ENCODE measurements at regions not wholly inside any gene's neighbourhood (a gene's known extent, or its start where the extent isn't known, plus 50 kb on each side); places are given as distances from the start of the nearest gene placed in this dataset.
A peak's percentile ranks its signal among the peaks of the same experiment; 100 is the strongest.

- H3K9me3 ChIP-seq (ENCODE audit: low read length): no peaks in the 10 kb centered on the region
- POLR2A ChIA-PET: no interaction called here
- H3K9me3 Mint-ChIP-seq: no peaks in the 10 kb centered on the region
- H3K36me3 ChIP-seq (ENCODE audit: insufficient read depth, low read length): no peaks in the 10 kb centered on the region
- H3K27me3 Mint-ChIP-seq: no peaks in the 10 kb centered on the region
- H3K27ac Mint-ChIP-seq: no peak overlapping the region
- peaks cover 0 to 1% (median 0%) of the 10 kb centered on the region in 3 donors for H3K36me3 Mint-ChIP-seq
- H3K27ac ChIP-seq (ENCODE audit: low read depth, low read length): no peak overlapping the region
- no peak overlapping the region for H3K4me3 ChIP-seq (ENCODE audit: low read length)
- H3K4me3 Mint-ChIP-seq: no peak overlapping the region
- H3K4me1 ChIP-seq (ENCODE audit: insufficient read depth, low read length): peaks cover 8% of the 10 kb centered on the region
- no peak for DNase-seq
- peaks cover 13 to 30% (median 21%) of the 10 kb centered on the region in 3 donors for H3K4me1 Mint-ChIP-seq
- CTCF ChIA-PET: interaction anchor here (1.4 to 1.5 kb wide), 2 partner anchors 11 to 13 kb away, joined by 4 read pairs; no protein-coding TSS in a partner anchor
- H3K27me3 ChIP-seq (ENCODE audit: insufficient read depth, low read length, poor library complexity, severe bottlenecking): no peaks in the 10 kb centered on the region
Measured at GRCh38 chr4:121239951-121240350, 75.8 kb upstream of the TNIP3 start.

DNA sequence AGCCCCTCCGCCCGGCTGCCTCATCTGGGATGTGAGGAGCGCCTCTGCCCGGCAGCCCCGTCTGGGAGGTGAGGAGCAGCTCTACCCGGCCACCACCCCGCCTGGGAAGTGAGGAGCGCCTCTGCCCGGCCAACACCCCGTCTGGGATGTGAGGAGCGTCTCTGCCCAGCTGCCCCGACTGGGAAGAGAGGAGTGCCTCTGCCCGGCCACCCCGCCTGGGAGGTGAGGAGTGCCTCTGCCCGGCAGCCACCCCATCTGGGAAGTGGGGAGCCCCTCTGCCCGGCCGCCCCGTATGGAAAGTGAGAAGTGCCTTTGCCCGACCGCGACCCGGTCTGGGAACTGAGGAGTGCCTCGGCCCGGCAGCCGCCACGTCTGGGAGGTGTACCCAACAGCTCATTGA, 74.3 kb upstream of the TNIP3 start:
- POLR2A ChIA-PET: no interaction called here
- no peak overlapping the region for H3K4me3 ChIP-seq (ENCODE audit: low read length)
- Mint-ChIP-seq H3K27ac (no peak overlapping the region), H3K4me3 (no peak overlapping the region), H3K4me1 (peaks cover 7 to 20% (median 12%) of the 10 kb centered on the region in 3 donors), H3K9me3 (no peaks in the 10 kb centered on the region), H3K36me3 (peaks cover 0 to 1% (median 0%) of the 10 kb centered on the region in 3 donors), H3K27me3 (no peaks in the 10 kb centered on the region)
- H3K9me3 ChIP-seq (ENCODE audit: low read length): no peaks in the 10 kb centered on the region
- H3K27ac ChIP-seq (ENCODE audit: low read depth, low read length): no peak overlapping the region
- no peaks in the 10 kb centered on the region for H3K36me3 ChIP-seq (ENCODE audit: insufficient read depth, low read length)
- peaks cover 4% of the 10 kb centered on the region for H3K4me1 ChIP-seq (ENCODE audit: insufficient read depth, low read length)
- DNase-seq: no peak
- no peaks in the 10 kb centered on the region for H3K27me3 ChIP-seq (ENCODE audit: insufficient read depth, low read length, poor library complexity, severe bottlenecking)
- CTCF ChIA-PET: no interaction called here

DNA sequence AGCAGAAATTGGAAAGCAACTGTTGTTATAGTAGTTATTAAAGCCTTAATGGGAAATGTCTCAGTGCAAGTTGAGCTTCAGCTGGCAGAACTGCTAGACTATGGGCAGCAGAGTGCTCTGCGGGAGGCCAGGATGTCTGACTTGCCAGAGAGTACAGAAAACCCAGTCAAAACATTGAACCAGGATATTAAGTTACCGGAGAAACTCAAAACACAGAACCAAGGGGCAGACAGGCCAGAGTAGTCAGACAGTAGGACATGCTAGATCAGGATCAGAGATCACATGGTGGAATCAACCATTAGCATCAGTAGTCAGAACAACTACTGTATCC, 72.9 kb upstream of the TNIP3 start:
- ChIA-PET CTCF (interaction anchor here (1.0 kb wide), 1 partner anchor 45 kb away, joined by 4 read pairs; no protein-coding TSS in a partner anchor), POLR2A (no interaction called here)
- H3K27me3 ChIP-seq (ENCODE audit: insufficient read depth, low read length, poor library complexity, severe bottlenecking): no peaks in the 10 kb centered on the region
- no peak overlapping the region for H3K4me3 ChIP-seq (ENCODE audit: low read length)
- H3K4me3 Mint-ChIP-seq: no peak overlapping the region
- no peaks in the 10 kb centered on the region for H3K27me3 Mint-ChIP-seq
- H3K9me3 Mint-ChIP-seq: no peaks in the 10 kb centered on the region
- H3K4me1 Mint-ChIP-seq: peaks cover 0 to 5% (median 0%) of the 10 kb centered on the region in 3 donors
- no peaks in the 10 kb centered on the region for H3K4me1 ChIP-seq (ENCODE audit: insufficient read depth, low read length)
- H3K27ac ChIP-seq (ENCODE audit: low read depth, low read length): no peak overlapping the region
- no peaks in the 10 kb centered on the region for H3K9me3 ChIP-seq (ENCODE audit: low read length)
- H3K36me3 ChIP-seq (ENCODE audit: insufficient read depth, low read length): no peaks in the 10 kb centered on the region
- no peaks in the 10 kb centered on the region for H3K36me3 Mint-ChIP-seq
- no peak overlapping the region for H3K27ac Mint-ChIP-seq
- DNase-seq: no peak

GRCh38 chr4:121236353-121237068, 72.4 kb upstream of the TNIP3 start:
- H3K27me3 ChIP-seq (ENCODE audit: insufficient read depth, low read length, poor library complexity, severe bottlenecking): no peaks in the 10 kb centered on the region
- Mint-ChIP-seq H3K4me1 (peaks cover 0 to under 1% (median 0%) of the 10 kb centered on the region in 3 donors), H3K27ac (no peak overlapping the region), H3K4me3 (no peak overlapping the region), H3K27me3 (no peaks in the 10 kb centered on the region), H3K9me3 (no peaks in the 10 kb centered on the region), H3K36me3 (no peaks in the 10 kb centered on the region)
- H3K4me3 ChIP-seq (ENCODE audit: low read length): no peak overlapping the region
- no peaks in the 10 kb centered on the region for H3K9me3 ChIP-seq (ENCODE audit: low read length)
- H3K4me1 ChIP-seq (ENCODE audit: insufficient read depth, low read length): no peaks in the 10 kb centered on the region
- ChIA-PET CTCF (interaction anchor here (1.0 kb wide), 1 partner anchor 44 kb away, joined by 4 read pairs; no protein-coding TSS in a partner anchor), POLR2A (no interaction called here)
- H3K27ac ChIP-seq (ENCODE audit: low read depth, low read length): no peak overlapping the region
- H3K36me3 ChIP-seq (ENCODE audit: insufficient read depth, low read length): no peaks in the 10 kb centered on the region
- no peak for DNase-seq

DNA sequence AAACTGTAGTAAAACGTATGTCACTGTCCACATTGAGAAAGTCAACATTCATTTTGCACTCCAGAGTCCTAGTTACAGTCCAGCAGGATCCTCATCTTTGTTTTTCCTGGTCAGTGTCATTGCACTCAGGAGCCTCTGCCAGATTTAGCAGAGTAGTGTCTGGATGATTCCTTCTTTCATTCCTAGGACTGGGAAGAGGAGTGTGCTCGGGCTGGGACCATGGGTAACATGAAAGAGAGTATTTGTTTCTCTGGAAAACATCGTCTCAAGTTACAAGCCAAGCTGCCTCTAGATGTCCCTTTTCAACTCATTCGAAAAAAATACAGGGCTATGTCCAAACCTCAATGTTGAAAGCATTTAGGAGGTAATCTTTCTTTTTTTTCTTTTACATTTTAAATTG, 69.9 kb upstream of the TNIP3 start:
- Histone ChIP-seq H3K4me3 (ENCODE audit: low read length) (no peak overlapping the region), H3K27me3 (ENCODE audit: insufficient read depth, low read length, poor library complexity, severe bottlenecking) (no peaks in the 10 kb centered on the region), H3K36me3 (ENCODE audit: insufficient read depth, low read length) (no peaks in the 10 kb centered on the region), H3K4me1 (ENCODE audit: insufficient read depth, low read length) (no peaks in the 10 kb centered on the region), H3K27ac (ENCODE audit: low read depth, low read length) (no peak overlapping the region), H3K9me3 (ENCODE audit: low read length) (no peaks in the 10 kb centered on the region)
- ChIA-PET CTCF (no interaction called here), POLR2A (no interaction called here)
- H3K36me3 Mint-ChIP-seq: no peaks in the 10 kb centered on the region
- no peak overlapping the region for H3K27ac Mint-ChIP-seq
- no peaks in the 10 kb centered on the region for H3K9me3 Mint-ChIP-seq
- no peaks in the 10 kb centered on the region for H3K27me3 Mint-ChIP-seq
- H3K4me1 Mint-ChIP-seq: peaks cover 0 to 4% (median 0%) of the 10 kb centered on the region in 3 donors
- H3K4me3 Mint-ChIP-seq: no peak overlapping the region
- no peak for DNase-seq

DNA sequence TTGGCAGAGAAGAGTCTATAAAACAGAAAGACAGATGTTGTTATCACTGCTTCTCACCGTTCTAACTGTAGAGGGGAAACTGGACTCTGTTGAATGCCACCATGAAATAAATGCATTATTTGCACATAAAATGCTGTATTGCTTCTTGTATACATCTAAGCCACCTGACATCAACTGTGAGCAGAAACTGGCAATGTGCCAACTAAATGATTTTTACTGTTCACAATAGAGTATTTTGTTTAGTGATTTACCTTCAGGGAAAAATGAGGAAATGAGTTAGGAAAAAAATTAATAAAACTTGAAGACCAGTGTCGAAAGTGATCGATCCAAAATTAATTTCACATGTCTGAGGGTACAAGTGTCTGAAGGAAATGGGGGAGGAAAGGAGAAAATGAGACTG, 65.9 kb upstream of the TNIP3 start:
- H3K4me3 Mint-ChIP-seq: no peak overlapping the region
- CTCF ChIA-PET: no interaction called here
- H3K4me1 Mint-ChIP-seq: peaks cover 27 to 37% (median 30%) of the 10 kb centered on the region in 3 donors
- peak overlapping the region in 1 of 8 donors; percentile 58 for H3K27ac Mint-ChIP-seq
- Histone ChIP-seq H3K9me3 (ENCODE audit: low read length) (no peaks in the 10 kb centered on the region), H3K27ac (ENCODE audit: low read depth, low read length) (no peak overlapping the region), H3K4me3 (ENCODE audit: low read length) (no peak overlapping the region), H3K27me3 (ENCODE audit: insufficient read depth, low read length, poor library complexity, severe bottlenecking) (no peaks in the 10 kb centered on the region), H3K36me3 (ENCODE audit: insufficient read depth, low read length) (no peaks in the 10 kb centered on the region), H3K4me1 (ENCODE audit: insufficient read depth, low read length) (peaks cover 26% of the 10 kb centered on the region)
- no peaks in the 10 kb centered on the region for H3K9me3 Mint-ChIP-seq
- DNase-seq: no peak
- H3K36me3 Mint-ChIP-seq: peaks cover 0 to 1% (median 1%) of the 10 kb centered on the region in 3 donors
- POLR2A ChIA-PET: no interaction called here
- H3K27me3 Mint-ChIP-seq: no peaks in the 10 kb centered on the region

- Mint-ChIP-seq H3K9me3 (no peaks in the 10 kb centered on the region), H3K27me3 (no peaks in the 10 kb centered on the region), H3K4me1 (peaks cover 29 to 42% (median 34%) of the 10 kb centered on the region in 3 donors), H3K4me3 (no peak overlapping the region), H3K27ac (peak overlapping the region in 1 of 8 donors; percentile 68), H3K36me3 (peaks cover 0 to 1% (median 1%) of the 10 kb centered on the region in 3 donors)
- H3K36me3 ChIP-seq (ENCODE audit: insufficient read depth, low read length): no peaks in the 10 kb centered on the region
- no peaks in the 10 kb centered on the region for H3K27me3 ChIP-seq (ENCODE audit: insufficient read depth, low read length, poor library complexity, severe bottlenecking)
- no peak overlapping the region for H3K4me3 ChIP-seq (ENCODE audit: low read length)
- peaks cover 29% of the 10 kb centered on the region for H3K4me1 ChIP-seq (ENCODE audit: insufficient read depth, low read length)
- no peak overlapping the region for H3K27ac ChIP-seq (ENCODE audit: low read depth, low read length)
- ChIA-PET CTCF (interaction anchor here (1.2 to 2.9 kb wide), 5 partner anchors 14 to 36 kb away, joined by 4 to 11 read pairs (median 6); no protein-coding TSS in a partner anchor), POLR2A (no interaction called here)
- no peak for DNase-seq
- no peaks in the 10 kb centered on the region for H3K9me3 ChIP-seq (ENCODE audit: low read length)
Measured at GRCh38 chr4:121228848-121229247, 64.7 kb upstream of the TNIP3 start.

DNA sequence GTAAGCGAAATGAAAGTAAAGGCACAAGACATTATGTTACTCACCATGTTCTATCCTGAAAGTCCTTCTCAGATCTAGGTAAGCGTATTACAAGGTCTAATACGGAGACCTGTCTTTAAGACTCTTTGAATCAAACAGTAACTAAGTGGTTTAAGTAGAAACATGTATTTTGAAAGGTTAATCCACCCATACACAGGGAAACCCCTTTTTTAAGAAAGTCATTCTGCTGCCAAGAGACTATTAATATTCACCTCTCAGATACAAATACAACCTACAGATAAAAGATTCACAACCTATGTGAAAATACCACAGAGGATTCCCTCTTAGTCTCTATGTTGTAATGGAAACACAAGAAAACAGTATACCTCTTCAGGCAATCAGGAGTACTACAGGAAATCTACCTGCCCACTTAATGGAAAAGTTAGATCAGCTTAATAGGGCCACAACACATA, 63.2 kb upstream of the TNIP3 start:
- Histone ChIP-seq H3K4me3 (ENCODE audit: low read length) (peak overlapping the region; percentile 42), H3K27ac (ENCODE audit: low read depth, low read length) (peak overlapping the region; percentile 22), H3K36me3 (ENCODE audit: insufficient read depth, low read length) (no peaks in the 10 kb centered on the region), H3K4me1 (ENCODE audit: insufficient read depth, low read length) (peaks cover 31% of the 10 kb centered on the region), H3K9me3 (ENCODE audit: low read length) (no peaks in the 10 kb centered on the region), H3K27me3 (ENCODE audit: insufficient read depth, low read length, poor library complexity, severe bottlenecking) (no peaks in the 10 kb centered on the region)
- H3K9me3 Mint-ChIP-seq: no peaks in the 10 kb centered on the region
- peak in 1 of 5 donors; percentile 34 for DNase-seq
- no peaks in the 10 kb centered on the region for H3K27me3 Mint-ChIP-seq
- peak overlapping the region; percentile 72 to 96 (median 83) for H3K4me3 Mint-ChIP-seq
- peaks cover 0 to 1% (median 1%) of the 10 kb centered on the region in 3 donors for H3K36me3 Mint-ChIP-seq
- H3K4me1 Mint-ChIP-seq: peaks cover 33 to 51% (median 42%) of the 10 kb centered on the region in 3 donors
- peak overlapping the region; percentile 77 to 97 (median 88) for H3K27ac Mint-ChIP-seq
- CTCF ChIA-PET: interaction anchor here (0.9 to 2.9 kb wide), 9 partner anchors 8 to 37 kb away, joined by 3 to 11 read pairs (median 5); no protein-coding TSS in a partner anchor
- POLR2A ChIA-PET: interaction anchor here (0.8 to 1.6 kb wide), 3 partner anchors 17 to 28 kb away, joined by 3 to 5 read pairs (median 3); no protein-coding TSS in a partner anchor

Data from CD8-positive, alpha-beta memory T cell (primary cell).